ENCODE measurements at regions not wholly inside any gene's neighbourhood (a gene's known extent, or its start where the extent isn't known, plus 50 kb on each side); places are given as distances from the start of the nearest gene placed in this dataset.

- no peak for DNase-seq
- whole genome bisulfite sequencing, 3 donors, result 85 to 89% (median 86%) methylated on average over 4 of the region's 4 CpGs
- Histone ChIP-seq H3K27me3 (no peaks in the 10 kb centered on the region), H3K9me3 (no peaks in the 10 kb centered on the region), H3K36me3 (no peaks in the 10 kb centered on the region), H3K27ac (no peak overlapping the region), H3K4me3 (no peak overlapping the region), H3K4me1 (ENCODE audit: insufficient read depth) (peaks cover 10% of the 10 kb centered on the region)
- TF ChIP-seq POLR2A (IDR thresholded peaks at IDR 0.05), result no peak
- no peak for TF ChIP-seq EP300 (IDR thresholded peaks at IDR 0.05)
- TF ChIP-seq CTCF (IDR thresholded peaks at IDR 0.05), result no peak
- intact Hi-C loops (cut with DNase I), result no loop called here
Measured at GRCh38 chr12:69129564-69129963, 109.8 kb upstream of the CPSF6 start.

GRCh38 chr12:69130064-69130463 lies 109.3 kb upstream of the CPSF6 start:
- no peak for TF ChIP-seq CTCF (IDR thresholded peaks at IDR 0.05)
- TF ChIP-seq POLR2A (IDR thresholded peaks at IDR 0.05), result no peak
- no peak for TF ChIP-seq EP300 (IDR thresholded peaks at IDR 0.05)
- Histone ChIP-seq H3K36me3 (no peaks in the 10 kb centered on the region), H3K27me3 (no peaks in the 10 kb centered on the region), H3K27ac (no peak overlapping the region), H3K4me1 (ENCODE audit: insufficient read depth) (peaks cover 5% of the 10 kb centered on the region), H3K9me3 (no peaks in the 10 kb centered on the region), H3K4me3 (no peak overlapping the region)
- intact Hi-C loops (cut with DNase I), result no loop called here
- DNase-seq, result no peak

- no peak for DNase-seq
- intact Hi-C loops (cut with DNase I), result no loop called here
- no peak overlapping the region for H3K4me3 ChIP-seq
Measured at GRCh38 chr12:69131077-69131476, 108.3 kb upstream of the CPSF6 start.

GRCh38 chr12:69136931-69137613 lies 102.3 kb upstream of the CPSF6 start:
- WGBS, 3 donors, result 94 to 98% (median 95%) methylated on average over 2 of the region's 2 CpGs
- no peaks in the 10 kb centered on the region for H3K36me3 ChIP-seq
- no peak overlapping the region for H3K27ac ChIP-seq
- intact Hi-C loops (cut with DNase I), result no loop called here
- H3K9me3 ChIP-seq, result no peaks in the 10 kb centered on the region
- H3K4me1 ChIP-seq (ENCODE audit: insufficient read depth), result no peaks in the 10 kb centered on the region
- DNase-seq, result no peak
- TF ChIP-seq POLR2A (IDR thresholded peaks at IDR 0.05), result no peak
- TF ChIP-seq CTCF (IDR thresholded peaks at IDR 0.05), result no peak
- TF ChIP-seq EP300 (IDR thresholded peaks at IDR 0.05), result no peak
- H3K4me3 ChIP-seq, result no peak overlapping the region
- no peaks in the 10 kb centered on the region for H3K27me3 ChIP-seq

More at GRCh38 chr12:69131077-69131476, 108.3 kb upstream of the CPSF6 start:
- Histone ChIP-seq H3K27me3 (no peaks in the 10 kb centered on the region), H3K27ac (no peak overlapping the region), H3K9me3 (no peaks in the 10 kb centered on the region), H3K36me3 (no peaks in the 10 kb centered on the region), H3K4me1 (ENCODE audit: insufficient read depth) (peaks cover under 1% of the 10 kb centered on the region)
- TF ChIP-seq CTCF (IDR thresholded peaks at IDR 0.05), result no peak
- no peak for TF ChIP-seq EP300 (IDR thresholded peaks at IDR 0.05)
- no peak for TF ChIP-seq POLR2A (IDR thresholded peaks at IDR 0.05)
- 29 to 38% (median 30%) methylated on average over 1 of the region's 1 CpG for WGBS, 3 donors

Data from ovary (tissue), 7 donors.